NB4 (cell line): ENCODE measurements at regions not wholly inside any gene's neighbourhood (a gene's known extent, or its start where the extent isn't known, plus 50 kb on each side); places are given as distances from the start of the nearest gene placed in this dataset.

Experiments
- MAX ChIP-seq: IDR thresholded peaks from 2 replicates; pipeline ENCODE4 v1.6.1; 2011; ENCODE audit warnings: low read depth, low read length
- POLR2A ChIP-seq: IDR thresholded peaks from 2 replicates; pipeline ENCODE4 v1.6.1; 2011; ENCODE audit warnings: mild to moderate bottlenecking; ENCODE audit not compliant: insufficient read length; ENCODE audit errors: extremely low read depth
- TF ChIP-seq, protein P1 (sequence below): IDR thresholded peaks from one replicate; pipeline ENCODE4 v1.5.1; 2012; ENCODE audit warnings: low read depth, low read length

DNA sequence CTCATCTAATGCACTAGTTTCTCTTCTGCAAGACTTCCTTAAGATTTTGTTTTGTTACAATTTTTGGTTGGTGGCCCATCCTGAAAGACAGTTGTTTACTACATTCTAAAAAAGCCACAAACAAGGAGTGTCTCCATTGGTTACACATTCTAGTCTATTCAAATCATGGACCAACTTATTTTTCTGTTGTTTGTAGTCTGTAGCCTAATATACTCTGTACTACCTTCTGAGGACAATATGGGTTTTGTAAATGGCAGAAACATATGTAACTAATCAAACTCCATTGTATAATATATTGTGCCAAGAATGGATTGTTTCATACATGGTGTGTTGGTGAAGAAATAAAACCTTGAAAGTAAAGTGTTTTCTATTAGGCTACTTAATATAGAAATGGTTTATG, 79.5 kb upstream of the DHX40 start:
- TF ChIP-seq, protein P1, sequence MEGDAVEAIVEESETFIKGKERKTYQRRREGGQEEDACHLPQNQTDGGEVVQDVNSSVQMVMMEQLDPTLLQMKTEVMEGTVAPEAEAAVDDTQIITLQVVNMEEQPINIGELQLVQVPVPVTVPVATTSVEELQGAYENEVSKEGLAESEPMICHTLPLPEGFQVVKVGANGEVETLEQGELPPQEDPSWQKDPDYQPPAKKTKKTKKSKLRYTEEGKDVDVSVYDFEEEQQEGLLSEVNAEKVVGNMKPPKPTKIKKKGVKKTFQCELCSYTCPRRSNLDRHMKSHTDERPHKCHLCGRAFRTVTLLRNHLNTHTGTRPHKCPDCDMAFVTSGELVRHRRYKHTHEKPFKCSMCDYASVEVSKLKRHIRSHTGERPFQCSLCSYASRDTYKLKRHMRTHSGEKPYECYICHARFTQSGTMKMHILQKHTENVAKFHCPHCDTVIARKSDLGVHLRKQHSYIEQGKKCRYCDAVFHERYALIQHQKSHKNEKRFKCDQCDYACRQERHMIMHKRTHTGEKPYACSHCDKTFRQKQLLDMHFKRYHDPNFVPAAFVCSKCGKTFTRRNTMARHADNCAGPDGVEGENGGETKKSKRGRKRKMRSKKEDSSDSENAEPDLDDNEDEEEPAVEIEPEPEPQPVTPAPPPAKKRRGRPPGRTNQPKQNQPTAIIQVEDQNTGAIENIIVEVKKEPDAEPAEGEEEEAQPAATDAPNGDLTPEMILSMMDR: no peak
- TF ChIP-seq POLR2A: no peak
- TF ChIP-seq MAX: no peak
